Activated B cell treated with CpG ODN at 0.5 μM for 24 hours (primary cell): ENCODE measurements at regions not wholly inside any gene's neighbourhood (a gene's known extent, or its start where the extent isn't known, plus 50 kb on each side); places are given as distances from the start of the nearest gene placed in this dataset.

Experiments used
- ATAC-seq: fragments of 200-7000 bp; cut with Tn5 transposase; one replicate; pipeline ENCODE4 v1.10.0; 2021; ENCODE audit warnings: low read depth, mild to moderate bottlenecking, moderate library complexity
- CTCF ChIA-PET: fragments of 350-600 bp; sonication (Branson Sonifier 250); formaldehyde crosslinking; loops from one replicate; lab custom pipeline; 2021; ENCODE audit warnings: antibody characterized with exemption; lab: Charles Lee
- POLR2A ChIA-PET: fragments of 350-600 bp; sonication (Branson Sonifier 250); formaldehyde crosslinking; loops from one replicate; lab custom pipeline; 2021; ENCODE audit warnings: antibody characterized with exemption; lab: Charles Lee
- DNase-seq: peaks from one replicate; pipeline ENCODE4 v3.0.0; 2022
- H3K27ac Mint-ChIP-seq: one replicate; pipeline ENCODE4 v1.8.0; 2020; ENCODE audit warnings: mixed read lengths
- H3K27me3 Mint-ChIP-seq: one replicate; pipeline ENCODE4 v1.8.0; 2021; ENCODE audit warnings: mixed read lengths
- H3K36me3 Mint-ChIP-seq: one replicate; pipeline ENCODE4 v1.8.0; 2021; ENCODE audit warnings: low read depth, mixed read lengths
- H3K4me1 Mint-ChIP-seq: one replicate; pipeline ENCODE4 v1.8.0; 2021; ENCODE audit warnings: mixed read lengths
- H3K4me3 Mint-ChIP-seq: one replicate; pipeline ENCODE4 v1.8.0; 2020; ENCODE audit warnings: mild to moderate bottlenecking, mixed read lengths
- H3K9me3 Mint-ChIP-seq: one replicate; pipeline ENCODE4 v1.8.0; 2020; ENCODE audit warnings: mixed read lengths
- CTCF ChIP-seq: fragments of 200-600 bp; IDR thresholded peaks from one replicate; pipeline ENCODE4 v1.8.0; 2022; ENCODE audit warnings: antibody characterized with exemption, mild to moderate bottlenecking
- intact Hi-C: fragments of 100-400 bp; cut with micrococcal nuclease; formaldehyde crosslinking; loops from one replicate; pipeline ENCODE4 v1.15.1; 2024

GRCh38 chr2:215835657-215836056 lies 177.7 kb downstream of the MREG start:
- no peak for DNase-seq
- intact Hi-C loops: no loop called here
- Mint-ChIP-seq H3K9me3 (no peaks in the 10 kb centered on the region), H3K4me3 (no peak overlapping the region), H3K36me3 (no peaks in the 10 kb centered on the region), H3K27me3 (peaks cover 15% of the 10 kb centered on the region), H3K27ac (no peak overlapping the region), H3K4me1 (peaks cover 9% of the 10 kb centered on the region)
- ChIA-PET POLR2A (no interaction called here), CTCF (no interaction called here)
- no peak for ATAC-seq
- no peak for TF ChIP-seq CTCF

- Mint-ChIP-seq H3K27ac (no peak overlapping the region), H3K9me3 (no peaks in the 10 kb centered on the region), H3K4me3 (no peak overlapping the region), H3K4me1 (peaks cover 9% of the 10 kb centered on the region), H3K27me3 (peaks cover 15% of the 10 kb centered on the region), H3K36me3 (no peaks in the 10 kb centered on the region)
- ATAC-seq: no peak
- POLR2A ChIA-PET: no interaction called here
- CTCF ChIA-PET: no interaction called here
- no peak for TF ChIP-seq CTCF
- no peak for DNase-seq
- intact Hi-C loops: no loop called here
Observed at GRCh38 chr2:215835231-215835630, 178.1 kb downstream of the MREG start.

GRCh38 chr2:215833531-215834162 lies 179.7 kb downstream of the MREG start:
- POLR2A ChIA-PET: no interaction called here

GRCh38 chr2:215832791-215833190 lies 180.6 kb downstream of the MREG start:
- CTCF ChIA-PET: no interaction called here
- TF ChIP-seq CTCF: no peak
- H3K27ac Mint-ChIP-seq: no peak overlapping the region
- peaks cover 11% of the 10 kb centered on the region for H3K27me3 Mint-ChIP-seq
- DNase-seq (no peak), ATAC-seq (no peak)
- no peak overlapping the region for H3K4me3 Mint-ChIP-seq
- intact Hi-C loops: no loop called here
- POLR2A ChIA-PET: no interaction called here
- H3K4me1 Mint-ChIP-seq: peaks cover 1% of the 10 kb centered on the region
- no peaks in the 10 kb centered on the region for H3K9me3 Mint-ChIP-seq
- H3K36me3 Mint-ChIP-seq: no peaks in the 10 kb centered on the region

More at GRCh38 chr2:215833531-215834162, 179.7 kb downstream of the MREG start:
- no peak for TF ChIP-seq CTCF
- Mint-ChIP-seq H3K9me3 (no peaks in the 10 kb centered on the region), H3K4me3 (no peak overlapping the region), H3K4me1 (peaks cover under 1% of the 10 kb centered on the region), H3K27me3 (peaks cover 15% of the 10 kb centered on the region), H3K36me3 (no peaks in the 10 kb centered on the region), H3K27ac (no peak overlapping the region)
- intact Hi-C loops: no loop called here
- CTCF ChIA-PET: no interaction called here
- ATAC-seq: no peak
- no peak for DNase-seq

- Mint-ChIP-seq H3K27ac (no peak overlapping the region), H3K4me1 (peaks cover 1% of the 10 kb centered on the region), H3K4me3 (no peak overlapping the region), H3K9me3 (no peaks in the 10 kb centered on the region), H3K36me3 (no peaks in the 10 kb centered on the region), H3K27me3 (peaks cover 8% of the 10 kb centered on the region)
- DNase-seq (no peak), ATAC-seq (no peak)
- POLR2A ChIA-PET: no interaction called here
- intact Hi-C loops: no loop called here
- TF ChIP-seq CTCF: no peak
- CTCF ChIA-PET: no interaction called here
Observed at GRCh38 chr2:215831296-215831913, 181.9 kb downstream of the MREG start.
